ENCODE measurements at regions not wholly inside any gene's neighbourhood (a gene's known extent, or its start where the extent isn't known, plus 50 kb on each side); places are given as distances from the start of the nearest gene placed in this dataset.

DNA sequence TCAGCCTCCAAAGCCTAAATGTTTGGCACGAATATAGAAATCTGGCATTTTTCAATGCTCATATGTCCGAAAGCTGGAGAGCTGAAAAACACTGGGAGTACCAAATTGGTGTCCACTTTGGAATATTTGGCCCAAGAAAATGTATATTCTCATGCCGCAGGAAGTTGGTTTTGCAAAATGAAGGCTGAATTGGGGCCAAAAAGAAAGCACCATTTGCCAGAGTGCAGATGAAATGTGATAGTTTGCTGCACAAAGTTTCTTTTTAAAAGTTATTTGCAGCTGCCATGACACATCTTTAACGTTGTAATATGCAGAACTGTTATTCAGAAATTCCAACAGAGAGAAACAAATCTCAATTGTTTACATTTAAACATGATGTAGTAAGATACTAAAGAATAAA, 124.2 kb upstream of the LYPLAL1 start:
- TF ChIP-seq, protein P1, sequence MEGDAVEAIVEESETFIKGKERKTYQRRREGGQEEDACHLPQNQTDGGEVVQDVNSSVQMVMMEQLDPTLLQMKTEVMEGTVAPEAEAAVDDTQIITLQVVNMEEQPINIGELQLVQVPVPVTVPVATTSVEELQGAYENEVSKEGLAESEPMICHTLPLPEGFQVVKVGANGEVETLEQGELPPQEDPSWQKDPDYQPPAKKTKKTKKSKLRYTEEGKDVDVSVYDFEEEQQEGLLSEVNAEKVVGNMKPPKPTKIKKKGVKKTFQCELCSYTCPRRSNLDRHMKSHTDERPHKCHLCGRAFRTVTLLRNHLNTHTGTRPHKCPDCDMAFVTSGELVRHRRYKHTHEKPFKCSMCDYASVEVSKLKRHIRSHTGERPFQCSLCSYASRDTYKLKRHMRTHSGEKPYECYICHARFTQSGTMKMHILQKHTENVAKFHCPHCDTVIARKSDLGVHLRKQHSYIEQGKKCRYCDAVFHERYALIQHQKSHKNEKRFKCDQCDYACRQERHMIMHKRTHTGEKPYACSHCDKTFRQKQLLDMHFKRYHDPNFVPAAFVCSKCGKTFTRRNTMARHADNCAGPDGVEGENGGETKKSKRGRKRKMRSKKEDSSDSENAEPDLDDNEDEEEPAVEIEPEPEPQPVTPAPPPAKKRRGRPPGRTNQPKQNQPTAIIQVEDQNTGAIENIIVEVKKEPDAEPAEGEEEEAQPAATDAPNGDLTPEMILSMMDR (conservative IDR thresholded peaks at IDR 0.05; ENCODE audit: low read length) = no peak
- TF ChIP-seq EZH2phosphoT487 (IDR thresholded peaks at IDR 0.05; ENCODE audit: borderline replicate concordance, low read depth, low read length) = no peak

Data from OCI-LY7 (cell line).